NCI-H187 (cell line): ENCODE measurements at regions not wholly inside any gene's neighbourhood (a gene's known extent, or its start where the extent isn't known, plus 50 kb on each side); places are given as distances from the start of the nearest gene placed in this dataset.
A peak's percentile ranks its signal among the peaks of the same experiment; 100 is the strongest.

ENCODE experiments used
- DNase-seq, 2 experiments: peaks; one replicate each; lab custom pipeline; 2025; lab: John Stamatoyannopoulos, UW

- no peak for DNase-seq
Observed at GRCh38 chr1:115204513-115204912, 115.2 kb upstream of the TSPAN2 start.

GRCh38 chr1:115203287-115203686 is 114.0 kb upstream of the TSPAN2 start:
- DNase-seq = no peak

DNA sequence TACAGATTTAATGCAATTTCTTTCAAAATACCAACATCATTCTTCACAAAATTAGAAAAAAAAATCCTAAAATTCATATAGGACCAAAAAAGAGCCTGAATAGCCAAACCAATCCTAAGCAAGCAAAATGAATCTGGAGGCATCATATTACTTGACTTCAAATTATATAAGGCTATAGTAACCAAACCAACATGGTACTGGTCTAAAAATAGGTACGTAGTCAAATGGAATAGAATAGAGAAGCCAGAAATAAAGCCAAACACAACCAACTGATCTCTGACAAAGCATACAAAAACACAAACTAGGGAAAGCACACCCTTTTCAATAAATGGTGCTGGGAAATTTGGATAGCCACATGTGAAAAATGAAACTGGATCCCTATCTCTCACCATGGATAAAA is 112.3 kb upstream of the TSPAN2 start:
- no peak for DNase-seq

- no peak for DNase-seq
Observed at GRCh38 chr1:115199416-115200132, 110.3 kb upstream of the TSPAN2 start.

- DNase-seq = no peak
Observed at GRCh38 chr1:115198938-115199337, 109.6 kb upstream of the TSPAN2 start.

DNA sequence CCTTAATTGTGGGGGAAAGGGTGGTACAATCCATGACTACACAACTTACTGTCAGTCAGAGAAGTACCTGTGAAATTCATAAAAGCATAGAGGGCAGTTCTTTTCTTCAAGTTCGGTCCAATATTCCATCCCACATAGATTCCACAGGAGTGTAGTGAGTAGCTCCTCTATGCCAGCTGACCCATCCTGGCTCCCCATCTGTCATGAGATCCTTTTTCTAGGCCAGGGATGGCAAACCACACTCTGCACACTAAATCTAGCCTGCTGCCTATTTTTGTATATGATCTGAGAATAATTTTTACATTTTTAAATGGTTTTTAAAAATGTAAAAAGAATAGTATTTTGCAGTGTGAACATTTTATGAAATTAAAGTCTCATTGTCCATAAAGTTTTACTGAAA is 107.0 kb upstream of the TSPAN2 start:
- no peak for DNase-seq

- no peak for DNase-seq
Observed at GRCh38 chr1:115194506-115194905, 105.2 kb upstream of the TSPAN2 start.

DNA sequence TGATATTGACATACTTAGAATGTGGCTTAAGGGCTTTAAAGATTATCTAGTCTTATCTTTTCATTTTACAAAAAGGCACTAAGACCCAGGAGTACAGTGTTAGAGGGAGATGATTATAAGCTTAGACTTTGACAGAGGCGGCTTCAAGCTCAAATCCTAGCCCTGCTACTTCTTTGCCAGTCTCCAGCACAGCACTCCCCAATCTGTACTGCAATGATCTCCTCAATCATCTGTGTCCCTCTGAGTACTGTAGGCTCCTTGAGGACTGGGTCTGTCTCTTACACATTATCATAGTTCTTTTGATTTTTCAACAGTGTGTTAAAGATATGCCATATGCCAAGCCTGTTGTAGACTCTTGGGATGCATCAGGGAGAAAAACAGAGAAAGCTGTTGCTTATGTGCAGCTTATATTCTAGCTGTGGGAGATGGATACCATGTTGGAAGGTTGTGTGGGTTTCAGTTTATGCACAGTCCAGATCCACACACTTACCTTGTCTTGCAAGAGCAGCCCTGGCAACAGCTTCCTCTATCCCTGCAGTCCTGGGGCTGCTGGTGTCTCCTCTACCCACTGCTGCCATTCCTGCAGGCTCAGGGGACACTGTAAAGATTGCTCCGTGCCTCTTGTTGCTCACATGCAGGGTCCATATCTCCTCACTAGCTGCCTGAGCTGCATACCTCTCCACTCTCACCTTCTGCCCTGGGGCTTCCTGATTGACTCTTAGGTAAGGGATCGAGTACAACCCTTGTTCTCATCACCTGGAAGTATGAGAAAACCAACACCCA is 103.9 kb upstream of the TSPAN2 start:
- no peak for DNase-seq

DNA sequence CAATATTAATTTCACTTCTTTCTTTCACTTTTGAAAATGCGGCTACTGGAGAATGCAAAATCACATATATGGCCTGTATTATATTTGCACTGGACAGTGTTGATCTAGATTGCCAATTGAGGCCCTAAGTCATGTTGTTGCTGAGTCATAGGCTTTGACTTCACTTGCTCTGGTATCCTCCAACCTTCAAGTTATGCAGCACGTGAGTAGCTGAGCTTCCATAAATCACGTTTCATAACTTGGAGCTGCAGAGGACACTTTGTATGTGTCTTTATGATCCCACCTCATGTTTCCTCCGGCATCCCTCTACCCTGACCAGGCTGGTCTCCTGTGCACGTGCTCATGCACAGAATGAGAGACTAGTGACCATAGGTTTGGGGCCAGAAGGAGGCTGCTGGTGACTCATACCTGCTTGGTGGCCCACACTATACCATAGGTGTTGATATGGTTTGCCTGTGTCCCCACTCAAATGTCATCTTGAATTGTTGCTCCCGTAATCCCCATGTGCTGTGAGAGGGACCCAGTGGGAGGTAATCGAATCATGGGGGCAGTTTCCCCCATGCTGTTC is 103.0 kb upstream of the TSPAN2 start:
- no peak for DNase-seq

GRCh38 chr1:115191691-115192090 is 102.4 kb upstream of the TSPAN2 start:
- DNase-seq = no peak

DNA sequence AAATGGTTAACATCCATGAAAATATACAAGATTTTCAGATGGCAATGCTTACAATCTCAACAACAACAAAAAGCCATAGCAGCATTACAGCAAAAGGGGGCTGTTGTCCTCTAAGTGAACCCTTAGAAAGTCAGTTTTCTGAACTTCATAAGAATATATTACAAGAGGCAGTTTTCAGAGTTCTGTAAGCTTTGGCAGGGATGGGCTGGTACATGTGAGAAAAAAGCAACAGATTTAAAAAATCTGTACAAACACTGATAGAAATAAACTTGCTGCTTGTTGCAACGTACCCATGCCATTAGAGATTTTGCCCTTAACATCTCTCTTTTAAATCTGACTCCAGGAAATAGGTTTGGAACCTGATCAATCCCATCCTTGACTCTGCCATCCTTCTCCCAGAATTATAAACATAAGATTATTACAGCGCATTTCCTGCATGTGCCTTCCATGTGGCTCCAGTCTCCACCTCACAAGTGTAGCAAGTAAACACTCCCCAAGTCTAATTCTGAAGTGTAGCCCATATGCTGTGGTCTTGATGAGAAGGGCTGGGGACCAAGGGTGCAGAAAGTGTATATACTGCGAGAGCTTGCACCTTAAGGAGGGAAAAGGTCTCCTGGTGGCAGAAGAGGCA is 101.4 kb upstream of the TSPAN2 start:
- DNase-seq = no peak

- DNase-seq = no peak
Observed at GRCh38 chr1:115189814-115190539, 100.7 kb upstream of the TSPAN2 start.

- DNase-seq = no peak
Observed at GRCh38 chr1:115188680-115189395, 99.5 kb upstream of the TSPAN2 start.

- DNase-seq = no peak
Observed at GRCh38 chr1:115186711-115187265, 97.5 kb upstream of the TSPAN2 start.

DNA sequence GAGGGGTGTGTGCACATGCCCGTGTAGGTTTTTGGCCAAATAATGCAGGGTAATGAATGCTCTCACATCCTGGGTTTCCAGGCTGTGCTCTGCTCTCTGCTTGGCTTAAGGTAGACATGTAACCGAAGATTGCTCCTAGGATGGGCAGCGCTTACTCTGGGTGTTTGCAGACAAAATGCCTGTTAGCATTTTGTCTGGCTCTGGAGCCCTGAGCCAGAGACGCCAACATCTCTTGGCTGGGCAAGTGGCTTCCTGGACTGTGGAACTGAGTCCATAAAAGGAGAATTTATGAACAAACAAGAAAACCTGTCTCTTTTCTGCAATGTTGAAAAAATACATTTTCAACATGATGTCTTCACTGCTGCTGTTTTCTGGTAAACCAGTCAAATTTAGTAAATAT is 96.0 kb upstream of the TSPAN2 start:
- no peak for DNase-seq

DNA sequence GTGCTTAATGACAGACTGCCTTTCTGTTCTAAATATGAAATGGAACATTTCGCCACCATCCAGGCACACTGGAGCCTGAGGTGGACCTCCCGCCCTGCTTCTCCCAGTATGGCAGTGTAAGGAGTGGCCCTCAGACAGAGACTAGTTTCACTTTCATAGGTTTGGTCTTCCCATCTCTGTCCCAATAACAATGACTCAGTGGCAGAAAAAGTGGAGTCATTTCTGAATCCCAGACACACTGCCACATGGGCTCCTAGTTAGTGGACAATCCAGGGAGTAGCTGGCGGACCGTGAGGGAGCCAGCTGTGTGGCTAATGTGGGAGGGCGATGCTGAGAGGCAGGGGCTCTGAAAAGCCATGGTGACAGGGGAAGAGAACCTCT is 95.6 kb upstream of the TSPAN2 start:
- DNase-seq = no peak

DNA sequence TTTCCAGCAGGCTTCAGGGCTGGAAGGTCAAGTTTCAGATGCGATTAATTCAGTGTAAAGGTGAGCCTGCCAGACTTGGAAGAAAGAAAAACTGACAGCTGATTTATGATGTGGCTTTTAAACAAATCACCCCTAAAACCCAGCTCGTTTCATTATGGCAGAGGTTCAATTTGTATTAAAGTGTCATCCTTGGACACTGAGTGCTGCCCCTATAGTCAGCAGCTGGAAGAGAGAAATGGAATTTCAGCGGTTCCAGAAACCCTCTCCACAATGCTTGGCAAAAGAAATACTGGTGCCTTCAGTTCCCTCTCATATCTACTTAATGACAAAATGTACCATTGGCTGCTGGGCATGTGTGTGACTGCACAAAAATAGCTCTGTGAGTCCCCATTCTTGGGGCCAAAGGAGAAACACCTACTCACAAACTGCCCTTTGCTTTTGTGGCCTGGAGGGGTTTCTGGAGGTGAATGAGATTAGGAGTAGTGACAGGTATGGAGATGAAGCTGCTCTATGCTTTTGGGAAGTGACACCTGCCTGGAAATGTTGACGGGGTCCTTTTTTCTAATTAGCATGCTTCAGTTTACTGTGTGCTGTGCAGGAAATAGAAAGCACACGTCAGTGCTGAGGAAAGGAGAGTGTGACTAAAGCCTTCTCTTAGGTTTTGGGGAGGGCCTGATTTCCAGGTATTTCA is 95.1 kb upstream of the TSPAN2 start:
- no peak for DNase-seq

GRCh38 chr1:115183721-115184259 is 94.5 kb upstream of the TSPAN2 start:
- DNase-seq = no peak

DNA sequence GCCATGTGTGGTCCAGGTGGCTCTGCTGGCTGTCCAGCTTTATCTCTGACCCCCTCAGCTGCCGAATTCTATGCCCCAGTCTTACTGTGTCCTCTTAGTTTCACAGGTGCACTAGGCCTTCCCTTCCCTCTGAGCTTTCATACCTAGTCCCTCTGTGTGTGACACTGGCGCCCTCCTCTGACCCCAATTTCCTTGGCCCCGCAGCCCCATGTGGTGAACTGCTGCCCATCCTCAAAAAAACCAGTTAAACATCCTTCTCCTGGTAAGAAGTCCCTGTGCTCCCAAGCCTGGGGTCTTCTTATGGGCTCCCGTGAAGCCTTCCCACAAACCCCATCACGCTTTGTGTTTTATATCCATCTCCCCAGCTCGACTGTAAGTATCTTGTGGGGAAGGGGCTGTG is 93.9 kb upstream of the TSPAN2 start:
- DNase-seq = no peak

- peak; percentile 15 to 20 for DNase-seq
Observed at GRCh38 chr1:115182012-115182715, 92.9 kb upstream of the TSPAN2 start.
